MM.1S (cell line): ENCODE measurements at regions not wholly inside any gene's neighbourhood (a gene's known extent, or its start where the extent isn't known, plus 50 kb on each side); places are given as distances from the start of the nearest gene placed in this dataset.

Experiments
- DNase-seq: peaks from one replicate; pipeline ENCODE4 v3.0.0-alpha.2; 2015
- H2AFZ ChIP-seq: fragments of 300-600 bp; sonication (generic); 2 replicates; pipeline ENCODE4 v1.6.0; 2016; ENCODE audit warnings: antibody characterized with exemption, low read length
- H3F3A ChIP-seq: fragments of 300-600 bp; sonication (generic); 2 replicates; pipeline ENCODE4 v1.6.1; 2016; ENCODE audit warnings: mild to moderate bottlenecking, antibody characterized with exemption, low read length, moderate library complexity, mixed read lengths; ENCODE audit not compliant: insufficient read depth
- H3K27ac ChIP-seq: fragments of 300-600 bp; sonication (generic); 2 replicates; pipeline ENCODE4 v1.5.1; 2016; ENCODE audit warnings: mild to moderate bottlenecking, low read length
- H3K27me3 ChIP-seq: fragments of 300-600 bp; sonication (generic); replicated peaks from 2 replicates; pipeline ENCODE4 v1.6.0; 2016; ENCODE audit warnings: low read length; ENCODE audit not compliant: insufficient read depth
- H3K36me3 ChIP-seq: fragments of 300-600 bp; sonication (generic); replicated peaks from 2 replicates; pipeline ENCODE4 v1.6.1; 2016; ENCODE audit warnings: mild to moderate bottlenecking, low read length, mixed read lengths; ENCODE audit not compliant: insufficient read depth
- H3K4me1 ChIP-seq: fragments of 300-600 bp; sonication (generic); 2 replicates; pipeline ENCODE4 v1.6.1; 2016; ENCODE audit warnings: low read length, mixed read lengths
- H3K4me2 ChIP-seq: fragments of 300-600 bp; sonication (generic); 2 replicates; pipeline ENCODE4 v1.6.0; 2016; ENCODE audit warnings: low read depth, low read length
- H3K4me3 ChIP-seq: fragments of 300-600 bp; sonication (generic); 2 replicates; pipeline ENCODE4 v1.5.1; 2016; ENCODE audit warnings: low read length, mixed read lengths
- H3K79me2 ChIP-seq: fragments of 300-600 bp; sonication (generic); 2 replicates; pipeline ENCODE4 v1.6.1; 2016; ENCODE audit warnings: mixed run types, low read length, mixed read lengths
- H3K9ac ChIP-seq: fragments of 300-600 bp; sonication (generic); 2 replicates; pipeline ENCODE4 v1.6.1; 2016; ENCODE audit warnings: low read length, mixed read lengths
- H3K9me2 ChIP-seq: fragments of 300-600 bp; sonication (generic); replicated peaks from 2 replicates; pipeline ENCODE4 v1.6.1; 2016; ENCODE audit warnings: mild to moderate bottlenecking, low read length, mixed read lengths; ENCODE audit not compliant: insufficient read depth
- H3K9me3 ChIP-seq: fragments of 300-600 bp; sonication (generic); replicated peaks from 2 replicates; pipeline ENCODE4 v1.6.1; 2016; ENCODE audit warnings: mild to moderate bottlenecking, low read length, mixed read lengths; ENCODE audit not compliant: insufficient read depth
- H4K20me1 ChIP-seq: fragments of 300-600 bp; sonication (generic); 2 replicates; pipeline ENCODE4 v1.6.1; 2016; ENCODE audit warnings: mild to moderate bottlenecking, low read length, moderate library complexity, mixed read lengths; ENCODE audit not compliant: insufficient read depth
- EZH2 ChIP-seq: fragments of 300-600 bp; sonication (generic); optimal IDR thresholded peaks from 2 replicates; pipeline ENCODE3; 2017; ENCODE audit warnings: low read depth, mild to moderate bottlenecking, antibody characterized with exemption, low read length, mixed read lengths
- EZH2phosphoT487 ChIP-seq: fragments of 300-600 bp; sonication (generic); IDR thresholded peaks from 2 replicates; pipeline ENCODE4 v1.6.1; 2018; ENCODE audit warnings: antibody characterized with exemption, low read length
- TF ChIP-seq, protein P1 (sequence below): fragments of 300-600 bp; sonication (generic); IDR thresholded peaks from 2 replicates; pipeline ENCODE4 v1.5.1; 2016; ENCODE audit warnings: antibody characterized with exemption, low read length, mixed read lengths

DNA sequence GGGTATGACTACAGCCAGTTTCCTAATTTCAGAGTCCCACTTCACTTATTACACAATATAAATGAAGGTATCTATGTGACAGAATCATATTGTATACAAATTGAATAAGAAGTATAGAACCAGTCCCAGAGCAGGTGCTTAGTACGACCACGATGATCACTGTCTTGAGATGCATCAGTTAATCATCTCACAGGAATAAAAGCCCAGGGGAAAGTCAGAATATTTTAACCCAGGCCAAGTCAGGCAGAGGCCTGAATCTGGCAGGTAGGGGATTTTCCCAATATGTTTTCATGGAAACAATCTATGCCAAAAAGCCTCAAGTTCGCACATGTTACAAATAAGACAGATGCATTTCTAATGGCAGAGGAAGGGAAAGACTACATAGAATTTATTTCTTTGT is 758.4 kb downstream of the BCL11B start:
- no peak overlapping the region for H3K4me2 ChIP-seq
- H3K79me2 ChIP-seq = no peaks in the 10 kb centered on the region
- no peaks in the 10 kb centered on the region for H3K27me3 ChIP-seq
- H3F3A ChIP-seq = no peaks in the 10 kb centered on the region
- no peak overlapping the region for H3K27ac ChIP-seq
- no peaks in the 10 kb centered on the region for H3K9me2 ChIP-seq
- H3K9ac ChIP-seq = no peak overlapping the region
- H4K20me1 ChIP-seq = no peaks in the 10 kb centered on the region
- peaks cover 19% of the 10 kb centered on the region for H3K4me1 ChIP-seq
- H3K4me3 ChIP-seq = no peak overlapping the region
- no peaks in the 10 kb centered on the region for H3K9me3 ChIP-seq
- TF ChIP-seq, protein P1, sequence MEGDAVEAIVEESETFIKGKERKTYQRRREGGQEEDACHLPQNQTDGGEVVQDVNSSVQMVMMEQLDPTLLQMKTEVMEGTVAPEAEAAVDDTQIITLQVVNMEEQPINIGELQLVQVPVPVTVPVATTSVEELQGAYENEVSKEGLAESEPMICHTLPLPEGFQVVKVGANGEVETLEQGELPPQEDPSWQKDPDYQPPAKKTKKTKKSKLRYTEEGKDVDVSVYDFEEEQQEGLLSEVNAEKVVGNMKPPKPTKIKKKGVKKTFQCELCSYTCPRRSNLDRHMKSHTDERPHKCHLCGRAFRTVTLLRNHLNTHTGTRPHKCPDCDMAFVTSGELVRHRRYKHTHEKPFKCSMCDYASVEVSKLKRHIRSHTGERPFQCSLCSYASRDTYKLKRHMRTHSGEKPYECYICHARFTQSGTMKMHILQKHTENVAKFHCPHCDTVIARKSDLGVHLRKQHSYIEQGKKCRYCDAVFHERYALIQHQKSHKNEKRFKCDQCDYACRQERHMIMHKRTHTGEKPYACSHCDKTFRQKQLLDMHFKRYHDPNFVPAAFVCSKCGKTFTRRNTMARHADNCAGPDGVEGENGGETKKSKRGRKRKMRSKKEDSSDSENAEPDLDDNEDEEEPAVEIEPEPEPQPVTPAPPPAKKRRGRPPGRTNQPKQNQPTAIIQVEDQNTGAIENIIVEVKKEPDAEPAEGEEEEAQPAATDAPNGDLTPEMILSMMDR = no peak
- no peak for TF ChIP-seq EZH2phosphoT487
- no peak for TF ChIP-seq EZH2
- H2AFZ ChIP-seq = no peak overlapping the region
- DNase-seq = no peak
- no peaks in the 10 kb centered on the region for H3K36me3 ChIP-seq

DNA sequence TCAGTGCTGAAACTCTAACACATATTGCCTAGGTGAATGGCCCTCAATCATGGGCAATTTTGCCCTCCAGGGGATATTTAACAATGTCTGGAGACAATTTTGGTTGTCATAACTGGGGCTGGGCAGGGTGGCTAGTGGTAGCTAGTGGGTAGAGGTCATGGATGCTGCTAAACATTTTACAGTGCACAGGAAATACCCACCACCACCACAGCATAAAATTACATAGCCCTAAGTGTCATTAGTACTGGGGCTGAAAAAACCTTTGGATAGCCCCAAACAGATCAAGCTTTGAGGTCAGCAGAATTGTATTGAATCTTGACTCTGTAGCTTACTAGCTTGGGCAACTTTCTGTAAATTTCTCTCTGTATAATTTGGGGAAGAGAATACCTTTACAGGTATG is 758.0 kb downstream of the BCL11B start:
- H3K9me3 ChIP-seq = no peaks in the 10 kb centered on the region
- no peaks in the 10 kb centered on the region for H3K79me2 ChIP-seq
- TF ChIP-seq EZH2 (no peak), EZH2phosphoT487 (no peak)
- TF ChIP-seq, protein P1 = no peak
- H4K20me1 ChIP-seq = no peaks in the 10 kb centered on the region
- H2AFZ ChIP-seq = no peak overlapping the region
- H3K9me2 ChIP-seq = no peaks in the 10 kb centered on the region
- no peak overlapping the region for H3K9ac ChIP-seq
- H3K4me1 ChIP-seq = peaks cover 19% of the 10 kb centered on the region
- H3K4me3 ChIP-seq = no peak overlapping the region
- no peak for DNase-seq
- H3K27me3 ChIP-seq = no peaks in the 10 kb centered on the region
- H3K36me3 ChIP-seq = no peaks in the 10 kb centered on the region
- no peaks in the 10 kb centered on the region for H3F3A ChIP-seq
- H3K4me2 ChIP-seq = no peak overlapping the region
- no peak overlapping the region for H3K27ac ChIP-seq

DNA sequence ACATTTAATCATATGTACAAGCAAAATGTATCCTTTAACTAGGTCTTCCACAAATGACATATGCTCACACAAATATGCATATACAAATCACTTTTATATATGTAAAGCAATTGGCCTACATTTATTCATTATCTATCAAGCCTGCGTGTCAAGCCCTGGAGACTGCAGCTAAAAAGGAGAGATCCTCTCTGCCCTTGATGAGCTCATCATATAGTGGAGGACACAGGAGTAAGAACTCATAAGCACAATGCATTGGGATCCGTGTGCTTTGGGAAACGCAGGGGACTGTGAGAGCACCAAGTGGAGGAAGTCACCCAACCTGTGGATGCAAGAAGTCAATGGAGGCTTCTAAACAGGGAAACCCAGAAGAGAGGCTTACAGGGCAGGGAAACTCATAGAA is 735.7 kb downstream of the BCL11B start:
- Histone ChIP-seq H3K4me1 (no peaks in the 10 kb centered on the region), H3K9me2 (no peaks in the 10 kb centered on the region), H3K27ac (no peak overlapping the region), H3F3A (no peaks in the 10 kb centered on the region), H3K4me2 (no peak overlapping the region), H3K79me2 (no peaks in the 10 kb centered on the region), H3K36me3 (no peaks in the 10 kb centered on the region), H2AFZ (no peak overlapping the region), H4K20me1 (no peaks in the 10 kb centered on the region), H3K4me3 (no peak overlapping the region), H3K9me3 (no peaks in the 10 kb centered on the region), H3K9ac (no peak overlapping the region), H3K27me3 (no peaks in the 10 kb centered on the region)
- TF ChIP-seq, protein P1 = no peak
- TF ChIP-seq EZH2phosphoT487 (no peak), EZH2 (no peak)
- DNase-seq = no peak

DNA sequence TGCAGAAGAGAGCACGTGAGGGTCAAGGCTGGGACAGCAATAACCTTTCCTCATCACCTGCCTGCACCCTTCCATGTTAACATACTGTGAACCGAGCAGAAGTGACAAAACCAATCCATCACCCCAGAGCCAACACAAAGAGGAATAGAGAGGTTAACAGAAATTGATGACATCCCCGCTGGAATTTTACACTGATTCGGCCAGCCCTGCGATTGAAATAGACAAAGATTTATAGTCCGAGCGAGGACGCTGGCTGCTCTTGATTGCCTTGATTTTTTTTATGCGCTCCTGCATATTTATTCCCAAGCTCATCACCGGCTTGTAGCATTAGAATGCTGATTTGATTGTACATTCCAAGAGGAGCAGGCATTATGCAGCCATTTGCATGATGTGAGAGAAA is 729.7 kb downstream of the BCL11B start:
- no peaks in the 10 kb centered on the region for H3K9me2 ChIP-seq

More for the DNA sequence above, 729.7 kb downstream of the BCL11B start:
- H3K4me3 ChIP-seq = no peak overlapping the region
- H3K9ac ChIP-seq = no peak overlapping the region
- H4K20me1 ChIP-seq = no peaks in the 10 kb centered on the region
- H3F3A ChIP-seq = no peaks in the 10 kb centered on the region
- no peaks in the 10 kb centered on the region for H3K9me3 ChIP-seq
- H3K27ac ChIP-seq = no peak overlapping the region
- H3K79me2 ChIP-seq = no peaks in the 10 kb centered on the region
- TF ChIP-seq EZH2 (no peak), EZH2phosphoT487 (no peak)
- TF ChIP-seq, protein P1 = no peak
- no peak overlapping the region for H3K4me2 ChIP-seq
- no peak overlapping the region for H2AFZ ChIP-seq
- DNase-seq = no peak
- no peaks in the 10 kb centered on the region for H3K36me3 ChIP-seq
- H3K4me1 ChIP-seq = no peaks in the 10 kb centered on the region
- H3K27me3 ChIP-seq = no peaks in the 10 kb centered on the region
